GM12874 (cell line): ENCODE measurements at regions not wholly inside any gene's neighbourhood (a gene's known extent, or its start where the extent isn't known, plus 50 kb on each side); places are given as distances from the start of the nearest gene placed in this dataset.

ENCODE experiments used
- CTCF ChIP-seq: IDR thresholded peaks from 2 replicates; pipeline ENCODE4 v1.5.1; 2011; ENCODE audit warnings: low read depth, mild to moderate bottlenecking, control low read depth, low read length, moderate library complexity; ENCODE audit not compliant: insufficient read depth

- no peak for TF ChIP-seq CTCF
Observed at GRCh38 chr9:14526504-14526903, 166.7 kb downstream of the ZDHHC21 start.

GRCh38 chr9:14525856-14526255 is 167.4 kb downstream of the ZDHHC21 start:
- no peak for TF ChIP-seq CTCF

- TF ChIP-seq CTCF: no peak
Observed at GRCh38 chr9:14524873-14525515, 168.2 kb downstream of the ZDHHC21 start.

GRCh38 chr9:14523545-14523944 is 169.7 kb downstream of the ZDHHC21 start:
- no peak for TF ChIP-seq CTCF

- no peak for TF ChIP-seq CTCF
Observed at GRCh38 chr9:14522627-14523379, 170.4 kb downstream of the ZDHHC21 start.

- no peak for TF ChIP-seq CTCF
Observed at GRCh38 chr9:14520341-14520740, 172.9 kb downstream of the ZDHHC21 start.

- no peak for TF ChIP-seq CTCF
Observed at GRCh38 chr9:14517154-14517906, 175.9 kb downstream of the ZDHHC21 start.
